Gastroesophageal sphincter (tissue), 4 donors: ENCODE measurements at regions not wholly inside any gene's neighbourhood (a gene's known extent, or its start where the extent isn't known, plus 50 kb on each side); places are given as distances from the start of the nearest gene placed in this dataset.

Experiments used
- ATAC-seq: fragments of 150-250 bp; one replicate; pipeline ENCODE4 v1.9.1; 2016; ENCODE audit warnings: mild to moderate bottlenecking, moderate library complexity
- H3K27ac ChIP-seq, 4 donors: fragments of 200-600 bp; sonication (generic) in 3 of 4; 1 replicate in 3 of 4; 2 replicates in 1 of 4; pipeline ENCODE4 v1.5.1; 2016 to 2019
- H3K27me3 ChIP-seq: fragments of 200-600 bp; sonication (generic); one replicate; pipeline ENCODE4 v1.5.1; 2019
- H3K36me3 ChIP-seq, 2 donors: fragments of 200-600 bp; sonication (generic); one replicate each; pipeline ENCODE4 v1.5.1; 2019; ENCODE audit warnings: control low read depth in 1 of 2
- H3K4me1 ChIP-seq, 3 donors: fragments of 200-600 bp; sonication (generic); 1 replicate in 2 of 3; 2 replicates in 1 of 3; pipeline ENCODE4 v1.5.1; 2016 to 2019; ENCODE audit warnings: control low read depth in 2 of 3
- H3K4me3 ChIP-seq, 2 donors: fragments of 200-600 bp; sonication (generic); one replicate each; pipeline ENCODE4 v1.5.1; 2019; ENCODE audit warnings: mild to moderate bottlenecking in 1 of 2, moderate library complexity in 1 of 2
- H3K9me3 ChIP-seq, 3 donors: fragments of 200-600 bp; sonication (generic); one replicate each; pipeline ENCODE4 v1.5.1; 2017 to 2019; ENCODE audit warnings: control low read depth in 2 of 3
- EP300 ChIP-seq: sonication (generic); formaldehyde crosslinking; IDR thresholded peaks from one replicate; pipeline ENCODE4 v1.6.1; 2017; ENCODE audit warnings: antibody characterized with exemption, mild to moderate bottlenecking
- POLR2A ChIP-seq, 2 donors: fragments of 450-650 bp; IDR thresholded peaks; one replicate each; pipeline ENCODE4 v1.6.1; 2017; ENCODE audit warnings: antibody characterized with exemption in 2 of 2, mild to moderate bottlenecking in 2 of 2, moderate library complexity in 1 of 2
- POLR2AphosphoS5 ChIP-seq: sonication (generic); formaldehyde crosslinking; IDR thresholded peaks from one replicate; pipeline ENCODE4 v1.6.1; 2017; ENCODE audit warnings: antibody characterized with exemption
- WGBS, 2 donors: methylation state at CpG; one replicate each; pipeline ENCODE4 v1.1.5; 2018; ENCODE audit warnings: low coverage in 1 of 2; 5-methylcytosine and 5-hydroxymethylcytosine counted together
- TF ChIP-seq, protein P1 (sequence below), 4 experiments: fragments of 200-600 bp in 2 of 4; fragments of 450-650 bp in 2 of 4; sonication (generic) in 1 of 4; IDR thresholded peaks; one replicate each; pipeline ENCODE4 v1.5.1; 2017 to 2019; ENCODE audit warnings: antibody characterized with exemption in 4 of 4, mild to moderate bottlenecking in 2 of 4, moderate library complexity in 2 of 4

DNA sequence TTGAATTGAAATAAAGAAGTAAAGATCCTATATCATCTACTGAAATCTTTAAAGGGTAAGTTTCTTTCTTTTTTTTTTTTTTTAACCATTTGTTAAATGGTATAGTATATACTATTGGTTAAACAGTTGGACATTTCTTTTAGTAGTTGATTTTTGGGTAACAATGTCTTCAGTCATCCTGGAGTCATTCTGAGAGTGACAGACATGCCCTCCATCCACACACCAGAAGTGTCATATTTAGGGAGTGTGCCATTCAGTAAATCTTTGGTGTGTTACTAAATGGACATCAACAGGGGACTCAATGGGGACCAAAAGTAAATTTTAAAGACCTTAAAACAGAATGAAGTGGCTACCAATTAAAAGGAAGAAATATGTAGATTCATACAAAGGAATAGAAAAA is 50.8 kb upstream of the SLC39A10 start:
- ATAC-seq: no peak
- Histone ChIP-seq H3K4me1 (no peaks in the 10 kb centered on the region), H3K36me3 (no peaks in the 10 kb centered on the region), H3K9me3 (no peaks in the 10 kb centered on the region), H3K27me3 (no peaks in the 10 kb centered on the region), H3K27ac (no peak overlapping the region), H3K4me3 (no peak overlapping the region)
- TF ChIP-seq, protein P1, sequence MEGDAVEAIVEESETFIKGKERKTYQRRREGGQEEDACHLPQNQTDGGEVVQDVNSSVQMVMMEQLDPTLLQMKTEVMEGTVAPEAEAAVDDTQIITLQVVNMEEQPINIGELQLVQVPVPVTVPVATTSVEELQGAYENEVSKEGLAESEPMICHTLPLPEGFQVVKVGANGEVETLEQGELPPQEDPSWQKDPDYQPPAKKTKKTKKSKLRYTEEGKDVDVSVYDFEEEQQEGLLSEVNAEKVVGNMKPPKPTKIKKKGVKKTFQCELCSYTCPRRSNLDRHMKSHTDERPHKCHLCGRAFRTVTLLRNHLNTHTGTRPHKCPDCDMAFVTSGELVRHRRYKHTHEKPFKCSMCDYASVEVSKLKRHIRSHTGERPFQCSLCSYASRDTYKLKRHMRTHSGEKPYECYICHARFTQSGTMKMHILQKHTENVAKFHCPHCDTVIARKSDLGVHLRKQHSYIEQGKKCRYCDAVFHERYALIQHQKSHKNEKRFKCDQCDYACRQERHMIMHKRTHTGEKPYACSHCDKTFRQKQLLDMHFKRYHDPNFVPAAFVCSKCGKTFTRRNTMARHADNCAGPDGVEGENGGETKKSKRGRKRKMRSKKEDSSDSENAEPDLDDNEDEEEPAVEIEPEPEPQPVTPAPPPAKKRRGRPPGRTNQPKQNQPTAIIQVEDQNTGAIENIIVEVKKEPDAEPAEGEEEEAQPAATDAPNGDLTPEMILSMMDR (IDR thresholded peaks at IDR 0.05): no peak
- TF ChIP-seq POLR2A (IDR thresholded peaks at IDR 0.05) (no peak), POLR2AphosphoS5 (no peak), EP300 (no peak)

- no peak overlapping the region for H3K4me3 ChIP-seq
- H3K9me3 ChIP-seq: no peaks in the 10 kb centered on the region
- H3K27ac ChIP-seq: no peak overlapping the region
- no peaks in the 10 kb centered on the region for H3K27me3 ChIP-seq
- no peaks in the 10 kb centered on the region for H3K4me1 ChIP-seq
- H3K36me3 ChIP-seq: no peaks in the 10 kb centered on the region
- 89 to 91% methylated on average over 4 to 5 of the region's 5 CpGs for WGBS, 2 donors
- no peak for ATAC-seq
- TF ChIP-seq, protein P1 (IDR thresholded peaks at IDR 0.05): no peak
- TF ChIP-seq EP300: no peak
- TF ChIP-seq POLR2A (IDR thresholded peaks at IDR 0.05): no peak
- no peak for TF ChIP-seq POLR2AphosphoS5
Observed at GRCh38 chr2:195604706-195605105, 52.3 kb upstream of the SLC39A10 start.

GRCh38 chr2:195603998-195604397 is 53.0 kb upstream of the SLC39A10 start:
- no peak for TF ChIP-seq POLR2AphosphoS5
- no peak for TF ChIP-seq EP300
- TF ChIP-seq, protein P1 (IDR thresholded peaks at IDR 0.05): no peak
- no peak for TF ChIP-seq POLR2A (IDR thresholded peaks at IDR 0.05)
- no peaks in the 10 kb centered on the region for H3K4me1 ChIP-seq
- WGBS, 2 donors: 77 to 97% methylated on average over 4 of the region's 4 CpGs
- H3K4me3 ChIP-seq: no peak overlapping the region
- no peaks in the 10 kb centered on the region for H3K27me3 ChIP-seq
- H3K36me3 ChIP-seq: no peaks in the 10 kb centered on the region
- H3K9me3 ChIP-seq: no peaks in the 10 kb centered on the region
- ATAC-seq: no peak
- no peak overlapping the region for H3K27ac ChIP-seq

DNA sequence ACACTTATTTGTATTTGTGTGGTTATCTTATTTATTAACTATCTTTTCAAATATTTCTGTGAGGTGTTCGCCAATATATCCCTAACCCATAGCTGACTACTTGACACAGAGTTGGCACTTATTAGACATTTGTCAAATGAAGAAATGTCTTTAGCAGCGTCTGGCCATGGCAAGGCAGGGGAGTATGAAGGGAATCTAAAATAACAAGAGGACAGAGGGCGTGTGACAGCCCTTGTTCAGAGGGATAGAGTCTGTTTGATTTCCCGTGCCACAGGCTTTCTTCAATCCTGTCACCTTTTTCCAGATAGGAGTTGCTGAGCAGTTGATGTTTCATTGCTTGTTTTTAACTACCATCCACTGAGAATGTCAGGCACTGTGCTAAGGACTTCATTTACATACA is 53.6 kb upstream of the SLC39A10 start:
- 84 to 93% methylated on average over 3 to 4 of the region's 4 CpGs for WGBS, 2 donors
- Histone ChIP-seq H3K4me3 (no peak overlapping the region), H3K9me3 (no peaks in the 10 kb centered on the region), H3K36me3 (no peaks in the 10 kb centered on the region), H3K27me3 (no peaks in the 10 kb centered on the region), H3K4me1 (no peaks in the 10 kb centered on the region), H3K27ac (no peak overlapping the region)
- no peak for ATAC-seq
- TF ChIP-seq POLR2AphosphoS5: no peak
- no peak for TF ChIP-seq POLR2A (IDR thresholded peaks at IDR 0.05)
- TF ChIP-seq, protein P1 (IDR thresholded peaks at IDR 0.05): no peak
- no peak for TF ChIP-seq EP300

- ATAC-seq: no peak
- no peak for TF ChIP-seq EP300
- no peak for TF ChIP-seq POLR2A (IDR thresholded peaks at IDR 0.05)
- no peak for TF ChIP-seq POLR2AphosphoS5
- TF ChIP-seq, protein P1 (IDR thresholded peaks at IDR 0.05): no peak
- H3K4me3 ChIP-seq: no peak overlapping the region
- H3K9me3 ChIP-seq: no peaks in the 10 kb centered on the region
- no peaks in the 10 kb centered on the region for H3K36me3 ChIP-seq
- H3K4me1 ChIP-seq: no peaks in the 10 kb centered on the region
- no peaks in the 10 kb centered on the region for H3K27me3 ChIP-seq
- WGBS, 2 donors: 94 to 98% methylated on average over 5 to 7 of the region's 7 CpGs
- no peak overlapping the region for H3K27ac ChIP-seq
Observed at GRCh38 chr2:195602687-195603086, 54.3 kb upstream of the SLC39A10 start.
